Spleen (tissue), 11 donors: ENCODE measurements at regions not wholly inside any gene's neighbourhood (a gene's known extent, or its start where the extent isn't known, plus 50 kb on each side); places are given as distances from the start of the nearest gene placed in this dataset.

Experiments
- DNase-seq: peaks from one replicate; pipeline ENCODE4 v3.0.0-alpha.2; 2020
- H3K27ac ChIP-seq, 8 donors: fragments of 200-600 bp; sonication (generic) in 7 of 8; 1 replicate in 4 of 8; 2 replicates in 4 of 8; pipeline versions ENCODE4 v1.5.0 to v1.8.0; 2016 to 2021; ENCODE audit warnings: inconsistent platforms in 4 of 8, mild to moderate bottlenecking in 4 of 8, moderate library complexity in 1 of 8
- H3K27me3 ChIP-seq, 7 donors: fragments of 200-600 bp; sonication (generic) in 6 of 7; replicated peaks in 1 of 7; 1 replicate in 4 of 7; 2 replicates in 3 of 7; pipeline versions ENCODE4 v1.5.0 to v1.8.0; 2016 to 2021; ENCODE audit warnings: inconsistent platforms in 3 of 7, mild to moderate bottlenecking in 1 of 7
- H3K36me3 ChIP-seq, 6 donors: fragments of 200-600 bp; sonication (generic) in 5 of 6; 1 replicate in 4 of 6; 2 replicates in 2 of 6; pipeline versions ENCODE4 v1.5.0 to v1.8.0; 2016 to 2021; ENCODE audit warnings: inconsistent platforms in 2 of 6
- H3K4me1 ChIP-seq, 6 donors: fragments of 200-600 bp; sonication (generic) in 5 of 6; 1 replicate in 3 of 6; 2 replicates in 3 of 6; pipeline versions ENCODE4 v1.5.0 to v1.8.0; 2016 to 2021; ENCODE audit warnings: inconsistent platforms in 3 of 6
- H3K4me3 ChIP-seq, 8 donors: fragments of 200-600 bp; sonication (generic) in 7 of 8; 1 replicate in 4 of 8; 2 replicates in 4 of 8; pipeline versions ENCODE4 v1.5.0 to v1.8.0; 2016 to 2021; ENCODE audit warnings: inconsistent platforms in 4 of 8, mild to moderate bottlenecking in 4 of 8, moderate library complexity in 2 of 8
- H3K9me3 ChIP-seq, 8 donors: fragments of 200-600 bp; sonication (generic) in 7 of 8; 1 replicate in 4 of 8; 2 replicates in 4 of 8; pipeline versions ENCODE4 v1.5.0 to v1.8.0; 2016 to 2021; ENCODE audit warnings: inconsistent platforms in 4 of 8
- POLR2A ChIP-seq, 3 donors: fragments of 450-650 bp; IDR thresholded peaks; one replicate each; pipeline ENCODE4 v1.5.1; 2017; ENCODE audit warnings: antibody characterized with exemption in 3 of 3, mild to moderate bottlenecking in 1 of 3
- POLR2AphosphoS5 ChIP-seq, 3 donors: sonication (generic); formaldehyde crosslinking; IDR thresholded peaks; one replicate each; pipeline ENCODE4 v1.5.1; 2017; ENCODE audit warnings: antibody characterized with exemption in 3 of 3
- WGBS, 5 donors: extraction: QIAGEN DNeasy Blood & Tissue Kit in 3 of 5; methylation state at CpG; one replicate each; pipeline versions ENCODE4 v1.1.5 to v1.1.7; 2013 to 2018; 5-methylcytosine and 5-hydroxymethylcytosine counted together
- intact Hi-C: fragments of 100-400 bp; cut with DNase I; formaldehyde crosslinking; loops from one replicate; pipeline ENCODE4 v1.15.0; 2023; ENCODE audit warnings: low total_unique reads
- TF ChIP-seq, protein P1 (sequence below), 11 experiments: fragments of 200-600 bp in 7 of 11; fragments of 450-650 bp in 4 of 11; sonication (generic) in 4 of 11; IDR thresholded peaks in 8 of 11; conservative IDR thresholded peaks in 3 of 11; 1 replicate in 7 of 11; 2 replicates in 4 of 11; pipeline versions ENCODE4 v1.4.0 to v1.8.0; 2016 to 2021; ENCODE audit warnings: antibody characterized with exemption in 11 of 11, inconsistent platforms in 4 of 11, mild to moderate bottlenecking in 1 of 11
- donor health status: healthy with polysubstance abuse.
- donor health status: DM: no; HTN: no; CAD: no; lungs with moderate emphysema.
- donor health status: DM: no; HTN: no; CAD: no.
- donor health status: Bipolar disorder and iron deficiency.
- donor health status: healthy.
- donor health status: DM: no; HTN: no; CAD: no.
- donor health status: DM: yes; HTN: yes; CAD: no.

DNA sequence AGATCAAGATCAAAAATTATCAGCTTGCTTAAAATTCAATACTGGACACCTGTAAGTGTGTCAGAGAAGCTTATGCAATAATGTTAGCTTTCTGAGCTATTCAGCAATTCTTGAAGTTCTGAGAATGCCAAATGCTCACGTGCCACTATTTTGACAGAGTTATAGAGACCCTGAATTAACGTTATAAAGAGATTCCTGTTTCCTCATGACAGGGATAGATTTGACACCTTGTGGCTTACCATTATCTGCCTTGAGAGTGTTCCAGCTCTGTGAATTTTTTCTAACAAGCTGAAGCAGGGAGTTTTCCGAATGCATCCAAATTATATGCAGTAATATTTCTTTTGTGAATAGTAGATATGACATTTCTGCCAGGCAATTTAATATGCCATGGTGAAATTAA lies 781.6 kb downstream of the ADGRL2 start:
- Histone ChIP-seq H3K9me3 (peaks cover 0 to 12% (median 2%) of the 10 kb centered on the region in 8 donors), H3K36me3 (no peaks in the 10 kb centered on the region), H3K27ac (no peak overlapping the region), H3K27me3 (no peaks in the 10 kb centered on the region), H3K4me1 (peaks cover 0 to 8% (median 0%) of the 10 kb centered on the region in 6 donors), H3K4me3 (no peak overlapping the region)
- TF ChIP-seq POLR2A (IDR thresholded peaks at IDR 0.05) (no peak), POLR2AphosphoS5 (IDR thresholded peaks at IDR 0.05) (no peak)
- intact Hi-C loops, result no loop called here
- 51 to 64% (median 55%) methylated on average over 3 of the region's 3 CpGs for WGBS, 5 donors
- DNase-seq, result no peak

DNA sequence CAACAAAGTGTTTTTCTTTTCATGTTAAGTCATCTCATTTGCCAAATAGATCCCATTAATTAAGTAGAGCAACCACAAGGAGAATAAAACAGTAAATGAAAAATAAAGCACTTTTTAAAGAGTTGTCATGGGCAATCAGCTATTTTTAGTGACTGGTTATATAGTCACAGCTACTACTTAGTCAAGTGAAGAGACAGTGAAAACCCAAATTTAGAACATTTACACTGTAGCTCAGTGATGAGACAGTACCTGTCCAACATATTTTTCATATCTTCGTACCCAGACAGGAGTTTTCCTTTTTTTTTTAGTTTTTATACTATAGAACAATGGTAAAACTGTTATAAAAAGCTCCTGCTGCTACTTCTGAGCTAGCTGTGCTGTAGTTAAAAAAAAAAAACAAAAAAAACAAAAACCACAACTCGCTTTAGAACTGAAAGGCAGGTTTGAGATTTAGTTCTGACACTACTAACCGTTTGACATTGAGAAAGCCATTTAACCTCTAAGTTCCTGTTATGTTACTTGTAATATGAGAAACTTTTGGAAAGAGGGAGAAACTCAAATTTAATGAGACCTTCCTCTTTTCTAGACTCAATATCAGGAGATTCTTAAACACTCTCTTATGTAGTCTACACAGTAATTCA lies 777.5 kb downstream of the ADGRL2 start:
- Histone ChIP-seq H3K4me1 (peaks cover 0 to 8% (median 0%) of the 10 kb centered on the region in 6 donors), H3K27ac (no peak overlapping the region), H3K36me3 (no peaks in the 10 kb centered on the region), H3K9me3 (peaks cover 0 to 7% (median 0%) of the 10 kb centered on the region in 8 donors), H3K4me3 (no peak overlapping the region), H3K27me3 (no peaks in the 10 kb centered on the region)
- no peak for TF ChIP-seq POLR2AphosphoS5 (IDR thresholded peaks at IDR 0.05)
- TF ChIP-seq, protein P1, sequence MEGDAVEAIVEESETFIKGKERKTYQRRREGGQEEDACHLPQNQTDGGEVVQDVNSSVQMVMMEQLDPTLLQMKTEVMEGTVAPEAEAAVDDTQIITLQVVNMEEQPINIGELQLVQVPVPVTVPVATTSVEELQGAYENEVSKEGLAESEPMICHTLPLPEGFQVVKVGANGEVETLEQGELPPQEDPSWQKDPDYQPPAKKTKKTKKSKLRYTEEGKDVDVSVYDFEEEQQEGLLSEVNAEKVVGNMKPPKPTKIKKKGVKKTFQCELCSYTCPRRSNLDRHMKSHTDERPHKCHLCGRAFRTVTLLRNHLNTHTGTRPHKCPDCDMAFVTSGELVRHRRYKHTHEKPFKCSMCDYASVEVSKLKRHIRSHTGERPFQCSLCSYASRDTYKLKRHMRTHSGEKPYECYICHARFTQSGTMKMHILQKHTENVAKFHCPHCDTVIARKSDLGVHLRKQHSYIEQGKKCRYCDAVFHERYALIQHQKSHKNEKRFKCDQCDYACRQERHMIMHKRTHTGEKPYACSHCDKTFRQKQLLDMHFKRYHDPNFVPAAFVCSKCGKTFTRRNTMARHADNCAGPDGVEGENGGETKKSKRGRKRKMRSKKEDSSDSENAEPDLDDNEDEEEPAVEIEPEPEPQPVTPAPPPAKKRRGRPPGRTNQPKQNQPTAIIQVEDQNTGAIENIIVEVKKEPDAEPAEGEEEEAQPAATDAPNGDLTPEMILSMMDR (IDR thresholded peaks at IDR 0.05 in 8 of 11, conservative IDR thresholded peaks at IDR 0.05 in 3 of 11), result no peak
- no peak for TF ChIP-seq POLR2A (IDR thresholded peaks at IDR 0.05)
- 23 to 32% (median 25%) methylated on average over 3 of the region's 3 CpGs for WGBS, 5 donors
- DNase-seq, result no peak
- intact Hi-C loops, result no loop called here

DNA sequence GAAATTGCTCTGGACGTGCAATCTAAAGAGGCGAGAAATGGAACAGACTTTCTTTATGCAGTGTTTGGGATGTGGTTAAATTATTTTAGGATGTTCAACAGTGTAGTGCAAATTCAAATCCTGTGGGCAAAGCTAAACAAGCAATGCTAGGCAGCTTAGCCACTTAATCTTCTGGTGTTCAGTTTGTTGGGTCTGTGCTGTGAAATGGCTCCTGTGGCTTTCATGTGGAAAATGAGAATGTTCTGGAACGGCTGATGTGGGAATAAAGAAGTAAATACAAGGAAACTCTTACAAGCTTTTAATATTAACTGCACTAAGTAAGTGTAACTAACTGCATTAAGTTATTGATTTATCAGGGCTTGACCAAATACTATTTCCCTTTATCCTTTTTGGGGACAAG lies 766.6 kb downstream of the ADGRL2 start:
- Histone ChIP-seq H3K4me1 (no peaks in the 10 kb centered on the region), H3K4me3 (no peak overlapping the region), H3K36me3 (no peaks in the 10 kb centered on the region), H3K9me3 (no peaks in the 10 kb centered on the region), H3K27ac (no peak overlapping the region), H3K27me3 (no peaks in the 10 kb centered on the region)
- no peak for TF ChIP-seq POLR2A (IDR thresholded peaks at IDR 0.05)
- TF ChIP-seq POLR2AphosphoS5 (IDR thresholded peaks at IDR 0.05), result no peak
- TF ChIP-seq, protein P1 (IDR thresholded peaks at IDR 0.05 in 8 of 11, conservative IDR thresholded peaks at IDR 0.05 in 3 of 11), result no peak
- intact Hi-C loops, result no loop called here
- DNase-seq, result no peak
- WGBS, 5 donors, result 74 to 85% (median 82%) methylated on average over 3 of the region's 3 CpGs

DNA sequence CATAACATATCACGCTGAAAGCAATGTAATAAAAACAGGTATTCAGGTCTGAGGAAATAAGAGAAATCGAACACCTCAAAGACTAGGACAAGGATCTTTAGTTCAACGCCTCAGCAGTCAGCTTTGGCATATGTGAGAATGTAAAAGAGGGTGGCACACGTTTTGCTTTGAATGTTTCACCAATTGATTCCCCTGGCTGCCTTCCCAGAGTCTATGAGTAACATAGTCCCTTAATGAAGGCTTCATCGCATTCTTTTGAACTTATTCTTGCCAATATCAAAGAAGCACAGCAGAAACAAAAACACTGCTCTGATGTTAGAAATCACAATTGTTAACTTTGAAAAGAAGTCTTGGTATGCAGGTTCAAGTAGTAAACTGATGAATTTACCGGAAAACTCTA lies 764.8 kb downstream of the ADGRL2 start:
- H3K27me3 ChIP-seq, result no peaks in the 10 kb centered on the region
- H3K36me3 ChIP-seq, result no peaks in the 10 kb centered on the region
- DNase-seq, result no peak
- WGBS, 5 donors, result 75 to 79% (median 76%) methylated on average over 6 of the region's 6 CpGs
- no peaks in the 10 kb centered on the region for H3K9me3 ChIP-seq
- TF ChIP-seq POLR2AphosphoS5 (IDR thresholded peaks at IDR 0.05) (no peak), POLR2A (IDR thresholded peaks at IDR 0.05) (no peak)
- TF ChIP-seq, protein P1 (IDR thresholded peaks at IDR 0.05 in 8 of 11, conservative IDR thresholded peaks at IDR 0.05 in 3 of 11), result no peak
- intact Hi-C loops, result no loop called here
- H3K27ac ChIP-seq, result no peak overlapping the region
- H3K4me3 ChIP-seq, result no peak overlapping the region
- H3K4me1 ChIP-seq, result no peaks in the 10 kb centered on the region
